H9 (cell line): ENCODE measurements at regions not wholly inside any gene's neighbourhood (a gene's known extent, or its start where the extent isn't known, plus 50 kb on each side); places are given as distances from the start of the nearest gene placed in this dataset.

ENCODE experiments used
- DNase-seq: peaks from one replicate; pipeline ENCODE4 v3.0.0-alpha.2; 2017
- H2AFZ ChIP-seq: one replicate; pipeline ENCODE4 v1.6.1; 2013; ENCODE audit warnings: mild to moderate bottlenecking, low read length, control low read depth, moderate library complexity
- H2AK5ac ChIP-seq: 2 replicates; pipeline ENCODE4 v1.6.1; 2013; ENCODE audit warnings: low read length, control low read depth, mixed read lengths; ENCODE audit not compliant: insufficient read length
- H2BK120ac ChIP-seq: one replicate; pipeline ENCODE4 v1.6.1; 2013; ENCODE audit warnings: low read depth, mild to moderate bottlenecking, low read length, control low read depth, inconsistent platforms; ENCODE audit not compliant: poor library complexity, severe bottlenecking
- H2BK12ac ChIP-seq: 2 replicates; pipeline ENCODE4 v1.6.1; 2013; ENCODE audit warnings: low read length, control low read depth, mixed read lengths, low read depth; ENCODE audit not compliant: insufficient read length
- H2BK15ac ChIP-seq: 2 replicates; pipeline ENCODE4 v1.6.1; 2013; ENCODE audit warnings: low read depth, low read length, control low read depth
- H2BK20ac ChIP-seq: one replicate; pipeline ENCODE4 v1.6.1; 2013; ENCODE audit warnings: low read depth, mild to moderate bottlenecking, low read length, control low read depth, inconsistent platforms; ENCODE audit not compliant: poor library complexity, severe bottlenecking
- H2BK5ac ChIP-seq: 2 replicates; pipeline ENCODE4 v1.6.1; 2013; ENCODE audit warnings: low read length, control low read depth, mixed read lengths; ENCODE audit not compliant: insufficient read length
- H3K14ac ChIP-seq: 2 replicates; pipeline ENCODE4 v1.6.1; 2013; ENCODE audit warnings: low read length, control low read depth; ENCODE audit not compliant: insufficient read depth
- H3K18ac ChIP-seq: 2 replicates; pipeline ENCODE4 v1.6.1; 2013; ENCODE audit warnings: low read depth, mild to moderate bottlenecking, mixed read lengths, low read length, control low read depth; ENCODE audit not compliant: insufficient read length
- H3K23ac ChIP-seq: 2 replicates; pipeline ENCODE4 v1.6.1; 2013; ENCODE audit warnings: low read length, control low read depth, mixed read lengths, low read depth; ENCODE audit not compliant: insufficient read length
- H3K23me2 ChIP-seq: 2 replicates; pipeline ENCODE4 v1.6.1; 2013; ENCODE audit warnings: low read depth, mild to moderate bottlenecking, mixed read lengths, low read length, control low read depth; ENCODE audit not compliant: insufficient read length, poor library complexity, severe bottlenecking
- H3K27ac ChIP-seq: 2 replicates; pipeline ENCODE4 v1.5.1; 2013; ENCODE audit warnings: low read length, control low read depth, mixed read lengths, low read depth; ENCODE audit not compliant: insufficient read length
- H3K27me3 ChIP-seq: 2 replicates; pipeline ENCODE4 v1.6.1; 2013; ENCODE audit warnings: low read length, control low read depth, inconsistent platforms; ENCODE audit not compliant: insufficient read depth
- H3K4ac ChIP-seq: 2 replicates; pipeline ENCODE4 v1.6.1; 2013; ENCODE audit warnings: low read depth, mild to moderate bottlenecking, control low read depth, inconsistent platforms, low read length, moderate library complexity
- H3K4me1 ChIP-seq: 2 replicates; pipeline ENCODE4 v1.6.1; 2013; ENCODE audit warnings: low read length, control low read depth, inconsistent platforms; ENCODE audit not compliant: insufficient read depth
- H3K4me2 ChIP-seq: 2 replicates; pipeline ENCODE4 v1.6.1; 2013; ENCODE audit warnings: low read length, control low read depth, mixed read lengths; ENCODE audit not compliant: insufficient read length, insufficient read depth
- H3K56ac ChIP-seq: 2 replicates; pipeline ENCODE4 v1.6.1; 2013; ENCODE audit warnings: low read depth, mild to moderate bottlenecking, mixed read lengths, low read length, control low read depth; ENCODE audit not compliant: insufficient read length
- H3K79me1 ChIP-seq: 2 replicates; pipeline ENCODE4 v1.6.1; 2013; ENCODE audit warnings: low read depth, mild to moderate bottlenecking, moderate library complexity, low read length, control low read depth, inconsistent platforms; ENCODE audit not compliant: insufficient read depth, poor library complexity, severe bottlenecking
- H3K79me2 ChIP-seq: 2 replicates; pipeline ENCODE4 v1.6.1; 2013; ENCODE audit warnings: low read length, control low read depth, inconsistent platforms; ENCODE audit not compliant: insufficient read depth
- H3K9ac ChIP-seq: 2 replicates; pipeline ENCODE4 v1.6.1; 2013; ENCODE audit warnings: low read length, control low read depth, mixed read lengths; ENCODE audit not compliant: insufficient read length; ENCODE audit errors: extremely low read depth
- H3K9me3 ChIP-seq: one replicate; pipeline ENCODE4 v1.6.1; 2013; ENCODE audit warnings: low read depth, low read length, inconsistent platforms; ENCODE audit not compliant: control insufficient read depth
- H3T11ph ChIP-seq: one replicate; pipeline ENCODE4 v1.6.1; 2013; ENCODE audit warnings: mild to moderate bottlenecking, low read length, control low read depth, inconsistent platforms
- H4K20me1 ChIP-seq: one replicate; pipeline ENCODE4 v1.6.1; 2013; ENCODE audit not compliant: control insufficient read depth, insufficient read length, insufficient read depth
- H4K5ac ChIP-seq: 2 replicates; pipeline ENCODE4 v1.6.1; 2013; ENCODE audit warnings: low read depth, mild to moderate bottlenecking, mixed read lengths, low read length, control low read depth; ENCODE audit not compliant: insufficient read length
- H4K8ac ChIP-seq: replicated peaks from 2 replicates; pipeline ENCODE4 v1.6.1; 2013; ENCODE audit warnings: low read length, control low read depth, mixed read lengths, low read depth; ENCODE audit not compliant: insufficient read length
- H4K91ac ChIP-seq: 2 replicates; pipeline ENCODE4 v1.6.1; 2013; ENCODE audit warnings: low read depth, mild to moderate bottlenecking, moderate library complexity, mixed read lengths, low read length, control low read depth; ENCODE audit not compliant: insufficient read length
- H3K27ac Mint-ChIP-seq, 3 experiments: 2 replicates in 2 of 3; 3 replicates in 1 of 3; pipeline ENCODE4 v1.8.0; 2020 to 2021; ENCODE audit warnings: mixed read lengths in 3 of 3, mild to moderate bottlenecking in 1 of 3, moderate library complexity in 1 of 3
- H3K27me3 Mint-ChIP-seq: 2 replicates; pipeline ENCODE4 v1.8.0; 2021; ENCODE audit warnings: low read depth, mild to moderate bottlenecking, moderate library complexity, mixed read lengths
- H3K36me3 Mint-ChIP-seq, 3 experiments: 2 replicates in 2 of 3; 3 replicates in 1 of 3; pipeline ENCODE4 v1.8.0; 2020 to 2021; ENCODE audit warnings: low read depth in 3 of 3, mixed read lengths in 3 of 3; ENCODE audit not compliant: insufficient read depth in 1 of 3
- H3K4me1 Mint-ChIP-seq, 2 experiments: 2 replicates each; pipeline ENCODE4 v1.8.0; 2020; ENCODE audit warnings: mixed read lengths in 2 of 2
- H3K4me3 Mint-ChIP-seq, 2 experiments: 2 replicates in 1 of 2; 3 replicates in 1 of 2; pipeline ENCODE4 v1.8.0; 2020 to 2021; ENCODE audit warnings: mild to moderate bottlenecking in 2 of 2, mixed read lengths in 2 of 2, moderate library complexity in 1 of 2
- H3K9me3 Mint-ChIP-seq, 2 experiments: 2 replicates in 1 of 2; 3 replicates in 1 of 2; pipeline ENCODE4 v1.8.0; 2020; ENCODE audit warnings: mild to moderate bottlenecking in 2 of 2, mixed read lengths in 2 of 2, moderate library complexity in 1 of 2
- WGBS: extraction: QIAGEN DNeasy Blood & Tissue Kit; methylation state at CpG from one replicate; pipeline ENCODE4 v1.1.7; 2013; ENCODE audit warnings: missing lambda C conversion rate, low lambda C conversion rate, mixed read lengths; ENCODE audit not compliant: insufficient read length; ENCODE audit errors: extremely low coverage; 5-methylcytosine and 5-hydroxymethylcytosine counted together
- TF ChIP-seq, protein P1 (sequence below): fragments of 200-600 bp; sonication (generic); conservative IDR thresholded peaks from 3 replicates; pipeline ENCODE4 v1.8.0; 2021; ENCODE audit warnings: antibody characterized with exemption, mild to moderate bottlenecking

DNA sequence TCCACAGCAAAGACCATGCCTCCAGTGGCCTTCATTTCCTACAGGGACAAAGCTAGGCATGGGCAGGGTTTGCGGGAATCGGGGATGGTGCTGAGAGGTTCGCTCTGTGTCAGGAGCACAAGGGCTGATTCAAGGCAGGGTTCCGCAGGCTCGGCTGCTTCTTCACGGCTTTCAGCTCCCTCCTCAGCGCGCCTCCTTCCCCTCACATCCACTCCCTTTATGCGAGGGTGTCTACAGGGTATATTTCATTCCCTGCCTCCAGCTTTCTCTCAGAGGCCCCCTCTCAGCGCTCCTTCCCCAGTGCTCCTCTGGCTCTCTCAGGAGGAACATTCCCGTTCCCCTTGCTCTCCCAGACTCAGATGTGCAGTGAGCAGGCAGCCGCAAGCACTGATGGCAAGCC lies 78.7 kb upstream of the ASB18 start:
- peaks cover 9 to 14% of the 10 kb centered on the region in 2 experiments; a peak in 4 of 5 replicates for H3K9me3 Mint-ChIP-seq
- Histone ChIP-seq H3K23me2 (no peaks in the 10 kb centered on the region), H2BK120ac (no peak overlapping the region), H2BK12ac (no peak overlapping the region), H3T11ph (no peak overlapping the region), H3K79me1 (no peaks in the 10 kb centered on the region), H3K4me2 (no peak overlapping the region), H2AK5ac (no peak overlapping the region), H3K9me3 (no peaks in the 10 kb centered on the region), H4K5ac (no peak overlapping the region), H3K14ac (no peak overlapping the region), H2BK20ac (no peak overlapping the region), H3K18ac (no peak overlapping the region), H3K27me3 (no peaks in the 10 kb centered on the region), H3K23ac (no peak overlapping the region), H3K79me2 (no peaks in the 10 kb centered on the region), H3K9ac (no peak overlapping the region), H3K4me1 (no peaks in the 10 kb centered on the region), H4K8ac (no peak overlapping the region), H3K27ac (no peak overlapping the region), H2BK15ac (no peak overlapping the region), H4K20me1 (peaks cover 3% of the 10 kb centered on the region), H3K56ac (no peak overlapping the region), H3K4ac (no peak overlapping the region), H2BK5ac (no peak overlapping the region), H4K91ac (no peak overlapping the region), H2AFZ (no peak overlapping the region)
- no peak overlapping the region for H3K27ac Mint-ChIP-seq
- H3K4me1 Mint-ChIP-seq: peaks cover 24 to 48% of the 10 kb centered on the region in 2 experiments
- H3K27me3 Mint-ChIP-seq: peaks cover 2% of the 10 kb centered on the region; the same call in 1 of the 2 replicates
- TF ChIP-seq, protein P1, sequence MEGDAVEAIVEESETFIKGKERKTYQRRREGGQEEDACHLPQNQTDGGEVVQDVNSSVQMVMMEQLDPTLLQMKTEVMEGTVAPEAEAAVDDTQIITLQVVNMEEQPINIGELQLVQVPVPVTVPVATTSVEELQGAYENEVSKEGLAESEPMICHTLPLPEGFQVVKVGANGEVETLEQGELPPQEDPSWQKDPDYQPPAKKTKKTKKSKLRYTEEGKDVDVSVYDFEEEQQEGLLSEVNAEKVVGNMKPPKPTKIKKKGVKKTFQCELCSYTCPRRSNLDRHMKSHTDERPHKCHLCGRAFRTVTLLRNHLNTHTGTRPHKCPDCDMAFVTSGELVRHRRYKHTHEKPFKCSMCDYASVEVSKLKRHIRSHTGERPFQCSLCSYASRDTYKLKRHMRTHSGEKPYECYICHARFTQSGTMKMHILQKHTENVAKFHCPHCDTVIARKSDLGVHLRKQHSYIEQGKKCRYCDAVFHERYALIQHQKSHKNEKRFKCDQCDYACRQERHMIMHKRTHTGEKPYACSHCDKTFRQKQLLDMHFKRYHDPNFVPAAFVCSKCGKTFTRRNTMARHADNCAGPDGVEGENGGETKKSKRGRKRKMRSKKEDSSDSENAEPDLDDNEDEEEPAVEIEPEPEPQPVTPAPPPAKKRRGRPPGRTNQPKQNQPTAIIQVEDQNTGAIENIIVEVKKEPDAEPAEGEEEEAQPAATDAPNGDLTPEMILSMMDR: no peak
- H3K36me3 Mint-ChIP-seq: peaks cover 8 to 18% (median 10%) of the 10 kb centered on the region in 3 experiments
- no peak overlapping the region for H3K4me3 Mint-ChIP-seq
- DNase-seq: peak; percentile 10
- WGBS: no CpG with 5 or more reads among the region's 12 CpGs
